K562 (cell line): ENCODE measurements at regions not wholly inside any gene's neighbourhood (a gene's known extent, or its start where the extent isn't known, plus 50 kb on each side); places are given as distances from the start of the nearest gene placed in this dataset.

Experiments
- ATAC-seq: fragments of 200-7000 bp; cut with Tn5 transposase; 3 replicates; pipeline ENCODE4 v1.9.1; 2020; ENCODE audit warnings: moderate library complexity
- BruUV-seq: library from RNA; stranded (reverse); fragments of 400-500 nt; replicated peaks from 2 replicates; lab custom pipeline; 2021; lab: Mats Ljungman, UMichigan
- CTCF ChIA-PET: fragments of 300-600 bp; formaldehyde crosslinking; extraction: SDS; loops from one replicate; lab custom pipeline; 2021; ENCODE audit warnings: low intra/inter-chr PET ratio; lab: Yijun Ruan, JAX
- POLR2A ChIA-PET: fragments of 300-600, 350-650 bp; sonication (Branson Sonifier 250); formaldehyde crosslinking; extraction: SDS; loops from one replicate; lab custom pipeline; 2021; ENCODE audit warnings: antibody characterized with exemption, inconsistent platforms; lab: Yijun Ruan, JAX
- DNase-seq, 4 experiments: peaks; one replicate each; pipeline versions ENCODE4 v3.0.0 to v3.0.0-alpha.2; 2011 to 2018; ENCODE audit warnings: low spot score in 3 of 4, mixed read lengths in 3 of 4; ENCODE audit errors: extremely low read depth in 1 of 4
- FAIRE-seq: peaks from 2 replicates; lab custom pipeline; 2011; peaks lifted over from hg19 to GRCh38; lab: Jason Lieb, UNC
- H2AFZ ChIP-seq: 2 replicates; pipeline ENCODE4 v1.6.0; 2011; ENCODE audit warnings: low read depth, low read length, control low read depth, inconsistent platforms
- H3K27ac ChIP-seq: fragments of 200-600 bp; 3 replicates; pipeline ENCODE4 v1.8.0; 2011; ENCODE audit warnings: low read depth, mild to moderate bottlenecking, control low read depth, inconsistent platforms, low read length, moderate library complexity, mixed read lengths; ENCODE audit errors: extremely low read depth
- H3K27me3 ChIP-seq, 2 experiments: fragments of 300-600 bp in 1 of 2; 2 replicates in 1 of 2; 3 replicates in 1 of 2; pipeline versions ENCODE4 v1.6.0 to v1.8.0; 2011; ENCODE audit warnings: inconsistent platforms in 2 of 2, low read length in 2 of 2, mild to moderate bottlenecking in 1 of 2, mixed read lengths in 1 of 2, moderate library complexity in 1 of 2; ENCODE audit not compliant: control insufficient read depth in 2 of 2, insufficient read depth in 2 of 2
- H3K36me3 ChIP-seq: fragments of 300-600 bp; 3 replicates; pipeline ENCODE4 v1.8.0; 2011; ENCODE audit warnings: mild to moderate bottlenecking, low read length, inconsistent platforms; ENCODE audit not compliant: control insufficient read depth, insufficient read depth
- H3K4me1 ChIP-seq, 2 experiments: fragments of 200-600 bp in 1 of 2; replicated peaks in 1 of 2; 2 replicates in 1 of 2; 3 replicates in 1 of 2; pipeline versions ENCODE4 v1.5.1 to v1.8.0; 2011; ENCODE audit warnings: inconsistent platforms in 2 of 2, low read length in 2 of 2, mild to moderate bottlenecking in 1 of 2, mixed read lengths in 1 of 2, moderate library complexity in 1 of 2; ENCODE audit not compliant: control insufficient read depth in 2 of 2, insufficient read depth in 2 of 2
- H3K4me2 ChIP-seq: 2 replicates; pipeline ENCODE4 v1.6.1; 2011; ENCODE audit warnings: low read length, control low read depth, inconsistent platforms, mixed read lengths; ENCODE audit not compliant: insufficient read depth
- H3K4me3 ChIP-seq: fragments of 200-600 bp; sonication (generic), shearing (Covaris generic); 2 replicates; pipeline ENCODE4 v1.5.1; 2016; ENCODE audit warnings: control low read depth, inconsistent platforms
- H3K79me2 ChIP-seq: fragments of 200-600 bp; 3 replicates; pipeline ENCODE4 v1.8.0; 2011; ENCODE audit warnings: low read length, inconsistent platforms; ENCODE audit not compliant: control insufficient read depth, insufficient read depth
- H3K9ac ChIP-seq, 2 experiments: 2 replicates each; pipeline versions ENCODE4 v1.6.0 to v1.6.1; 2011; ENCODE audit warnings: low read depth in 2 of 2, low read length in 2 of 2, control low read depth in 1 of 2, inconsistent platforms in 1 of 2, mild to moderate bottlenecking in 1 of 2, mixed read lengths in 1 of 2; ENCODE audit not compliant: insufficient read depth in 1 of 2
- H3K9me1 ChIP-seq: one replicate; pipeline ENCODE4 v1.6.0; 2011; ENCODE audit warnings: inconsistent platforms, mild to moderate bottlenecking, low read length, moderate library complexity; ENCODE audit not compliant: control insufficient read depth, insufficient read depth
- H3K9me3 ChIP-seq: replicated peaks from 2 replicates; pipeline ENCODE4 v1.5.1; 2011; ENCODE audit warnings: low read depth, low read length, inconsistent platforms; ENCODE audit not compliant: control insufficient read depth, insufficient read depth
- H4K20me1 ChIP-seq: replicated peaks from 2 replicates; pipeline ENCODE4 v1.6.1; 2011; ENCODE audit warnings: low read length, inconsistent platforms, mixed read lengths; ENCODE audit not compliant: control insufficient read depth, insufficient read depth
- DACH1 ChIP-seq: fragments of 450-650 bp; IDR thresholded peaks from 2 replicates; pipeline ENCODE4 v1.6.1; 2018; ENCODE audit not compliant: partially characterized antibody
- EZH2 ChIP-seq: IDR thresholded peaks from 2 replicates; pipeline ENCODE4 v1.6.1; 2012; ENCODE audit warnings: low read depth, mild to moderate bottlenecking, inconsistent platforms, low read length, borderline replicate concordance
- NFIC ChIP-seq: fragments of 450-650 bp; IDR thresholded peaks from 2 replicates; pipeline ENCODE4 v1.6.1; 2017; ENCODE audit warnings: mild to moderate bottlenecking, inconsistent platforms
- POLR3G ChIP-seq: IDR thresholded peaks from 2 replicates; pipeline ENCODE4 v1.6.1; 2011; ENCODE audit not compliant: insufficient read length, insufficient replicate concordance; ENCODE audit errors: extremely low read depth
- SRSF1 ChIP-seq: fragments of 200-400 bp; formaldehyde crosslinking; IDR thresholded peaks from 2 replicates; pipeline ENCODE4 v1.6.1; 2017; ENCODE audit warnings: mild to moderate bottlenecking, low read depth, low read length, moderate library complexity
- ZNF583 ChIP-seq: fragments of 250-450 bp; sonication (Bioruptor Pico); IDR thresholded peaks from 2 replicates; pipeline ENCODE4 v1.4.0; 2020
- WGBS: fragments of 100-300 bp; shearing (Covaris generic); methylation state at CpG from one replicate; pipeline ENCODE4 v1.1.6; 2016; ENCODE audit warnings: low coverage, mixed read lengths; ENCODE audit not compliant: insufficient coverage; ENCODE audit errors: missing lambda C conversion rate; 5-methylcytosine and 5-hydroxymethylcytosine counted together
- in situ Hi-C: fragments of 300-500 bp; cut with MboI; formaldehyde crosslinking; loops from 4 replicates; pipeline ENCODE4 v1.15.0; 2018; ENCODE audit warnings: inconsistent platforms, mixed read lengths
- intact Hi-C: fragments of 100-400 bp; cut with micrococcal nuclease; formaldehyde crosslinking; loops from 2 replicates; pipeline ENCODE4 v1.14.2; 2022
- TF ChIP-seq, protein P1 (sequence below): fragments of 450-650 bp; formaldehyde crosslinking; IDR thresholded peaks from 2 replicates; pipeline ENCODE4 v1.4.0; 2022; ENCODE audit warnings: missing genetic modification characterization

DNA sequence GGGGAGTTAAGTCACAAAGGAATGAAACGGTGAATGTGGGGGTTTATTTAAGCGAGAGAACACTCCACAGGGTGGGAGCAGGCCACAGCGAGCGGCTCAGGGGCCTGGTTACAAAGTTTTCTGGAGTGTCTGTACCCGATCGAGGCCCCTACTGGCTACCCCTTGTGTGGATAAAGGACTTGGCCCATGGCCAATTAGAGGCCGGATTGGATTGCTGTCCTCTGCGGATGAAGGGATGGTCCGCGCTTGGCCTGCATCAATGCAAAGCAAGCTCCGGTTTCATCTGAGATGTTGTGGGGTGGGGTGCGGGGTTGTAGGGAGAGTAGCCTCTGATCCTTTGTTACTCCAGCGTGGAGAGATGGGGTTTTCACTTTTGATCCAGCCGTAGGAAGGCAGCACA, 1574.5 kb upstream of the TENM3 start:
- Histone ChIP-seq H4K20me1 (no peaks in the 10 kb centered on the region), H3K27me3 (no peaks in the 10 kb centered on the region), H3K9me3 (no peaks in the 10 kb centered on the region), H3K4me1 (no peaks in the 10 kb centered on the region), H3K4me3 (no peak overlapping the region), H3K9me1 (no peaks in the 10 kb centered on the region), H3K9ac (no peak overlapping the region), H3K4me2 (no peak overlapping the region), H2AFZ (no peak overlapping the region), H3K79me2 (no peaks in the 10 kb centered on the region), H3K27ac (no peak overlapping the region), H3K36me3 (no peaks in the 10 kb centered on the region)
- BruUV-seq: no TSS peak
- in situ Hi-C loops (no loop called here), intact Hi-C loops (no loop called here)
- FAIRE-seq (no peak), DNase-seq (no peak), ATAC-seq (no peak)
- 11% methylated on average over 13 of the region's 14 CpGs for WGBS
- CTCF ChIA-PET: no interaction called here
- TF ChIP-seq DACH1 (no peak), SRSF1 (no peak), ZNF583 (CRISPR knock-in tag) (no peak), EZH2 (no peak), NFIC (peak; percentile 58)
- TF ChIP-seq, protein P1, sequence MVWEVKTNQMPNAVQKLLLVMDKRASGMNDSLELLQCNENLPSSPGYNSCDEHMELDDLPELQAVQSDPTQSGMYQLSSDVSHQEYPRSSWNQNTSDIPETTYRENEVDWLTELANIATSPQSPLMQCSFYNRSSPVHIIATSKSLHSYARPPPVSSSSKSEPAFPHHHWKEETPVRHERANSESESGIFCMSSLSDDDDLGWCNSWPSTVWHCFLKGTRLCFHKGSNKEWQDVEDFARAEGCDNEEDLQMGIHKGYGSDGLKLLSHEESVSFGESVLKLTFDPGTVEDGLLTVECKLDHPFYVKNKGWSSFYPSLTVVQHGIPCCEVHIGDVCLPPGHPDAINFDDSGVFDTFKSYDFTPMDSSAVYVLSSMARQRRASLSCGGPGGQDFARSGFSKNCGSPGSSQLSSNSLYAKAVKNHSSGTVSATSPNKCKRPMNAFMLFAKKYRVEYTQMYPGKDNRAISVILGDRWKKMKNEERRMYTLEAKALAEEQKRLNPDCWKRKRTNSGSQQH (CRISPR knock-in tag): no peak
- POLR2A ChIA-PET: no interaction called here

DNA sequence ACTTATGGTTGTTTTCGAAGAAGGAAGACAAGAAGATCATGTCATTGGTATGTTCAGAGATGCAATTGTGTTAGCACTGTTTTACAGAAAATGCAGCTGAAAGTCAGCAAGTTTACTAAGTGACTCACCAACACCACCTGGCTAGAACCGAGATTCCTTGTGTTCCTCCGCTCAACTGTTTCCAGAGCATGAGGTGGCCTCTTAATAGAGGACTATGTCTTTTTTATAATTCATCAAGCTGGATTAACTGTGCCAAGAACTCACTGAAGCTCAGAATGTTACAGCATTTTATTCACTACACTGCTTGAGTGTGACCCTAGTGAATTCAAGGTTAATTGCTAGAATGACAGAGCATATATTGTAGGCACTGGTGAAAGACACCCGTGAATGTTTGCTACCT, 1573.5 kb upstream of the TENM3 start:
- Histone ChIP-seq H4K20me1 (no peaks in the 10 kb centered on the region), H3K4me2 (no peak overlapping the region), H3K4me3 (no peak overlapping the region), H3K9me1 (no peaks in the 10 kb centered on the region), H3K27ac (no peak overlapping the region), H3K27me3 (no peaks in the 10 kb centered on the region), H3K36me3 (no peaks in the 10 kb centered on the region), H3K9me3 (no peaks in the 10 kb centered on the region), H3K4me1 (no peaks in the 10 kb centered on the region), H3K79me2 (no peaks in the 10 kb centered on the region), H2AFZ (no peak overlapping the region), H3K9ac (no peak overlapping the region)
- CTCF ChIA-PET: no interaction called here
- DNase-seq (no peak), FAIRE-seq (no peak), ATAC-seq (no peak)
- intact Hi-C loops: no loop called here
- TF ChIP-seq POLR3G: no peak
- BruUV-seq: no TSS peak
- POLR2A ChIA-PET: no interaction called here
- 2% methylated on average over 4 of the region's 4 CpGs for WGBS
- in situ Hi-C loops: no loop called here
